Erythroblast (primary cell): ENCODE measurements at regions not wholly inside any gene's neighbourhood (a gene's known extent, or its start where the extent isn't known, plus 50 kb on each side); places are given as distances from the start of the nearest gene placed in this dataset.

Experiments used
- GATA1 ChIP-seq: IDR thresholded peaks from 2 replicates; pipeline ENCODE4 v1.6.1; 2011; ENCODE audit warnings: low read depth, mild to moderate bottlenecking, control low read depth, low read length, moderate library complexity
- POLR2A ChIP-seq: IDR thresholded peaks from 2 replicates; pipeline ENCODE4 v1.6.1; 2011; ENCODE audit warnings: mild to moderate bottlenecking, low read length

DNA sequence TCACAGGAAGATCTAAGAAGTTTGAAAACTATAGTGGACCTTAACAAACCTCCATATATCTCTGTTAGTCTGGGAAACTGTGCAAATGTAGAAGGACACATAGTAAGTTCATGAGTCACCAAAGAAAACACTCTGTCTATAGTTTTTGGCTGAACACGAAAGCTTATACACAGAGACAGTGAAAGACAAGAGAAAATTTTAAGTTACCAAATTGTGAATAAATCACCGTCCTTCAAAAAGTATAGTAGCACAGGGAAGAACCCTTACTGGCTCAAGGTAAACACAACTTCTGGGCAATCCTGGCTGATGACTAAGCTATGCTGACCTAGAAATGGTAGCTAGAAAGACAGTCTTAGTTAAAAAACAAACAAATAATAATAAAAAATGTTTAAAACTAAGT is 1057.9 kb downstream of the AMY1C start:
- TF ChIP-seq POLR2A (no peak), GATA1 (no peak)
